Prostate gland (tissue), 2 donors: ENCODE measurements at regions not wholly inside any gene's neighbourhood (a gene's known extent, or its start where the extent isn't known, plus 50 kb on each side); places are given as distances from the start of the nearest gene placed in this dataset.

Source experiments
- DNase-seq: peaks from one replicate; pipeline ENCODE4 v3.0.0-alpha.2; 2019; ENCODE audit warnings: low spot score
- H3K27ac ChIP-seq, 2 donors: fragments of 200-600 bp; sonication (generic); 2 replicates each; pipeline ENCODE4 v1.5.1; 2017 to 2019
- H3K27me3 ChIP-seq: fragments of 200-600 bp; sonication (generic); replicated peaks from 2 replicates; pipeline ENCODE4 v1.5.1; 2019; ENCODE audit not compliant: insufficient read depth
- H3K36me3 ChIP-seq, 2 donors: fragments of 200-600 bp; sonication (generic); 1 replicate in 1 of 2; 2 replicates in 1 of 2; pipeline versions ENCODE4 v1.5.1 to v1.8.1; 2017 to 2019
- H3K4me1 ChIP-seq: fragments of 200-600 bp; sonication (generic); replicated peaks from 2 replicates; pipeline ENCODE4 v1.5.1; 2019
- H3K4me3 ChIP-seq, 2 donors: fragments of 200-600 bp; sonication (generic); 2 replicates each; pipeline ENCODE4 v1.5.1; 2017 to 2019
- H3K9me3 ChIP-seq: fragments of 200-600 bp; sonication (generic); 2 replicates; pipeline ENCODE4 v1.5.1; 2017
- CTCF ChIP-seq, 4 experiments: fragments of 200-600 bp in 2 of 4; fragments of 450-650 bp in 2 of 4; sonication (generic) in 2 of 4; IDR thresholded peaks; 1 replicate in 3 of 4; 2 replicates in 1 of 4; pipeline ENCODE4 v1.5.1; 2016 to 2019; ENCODE audit warnings: antibody characterized with exemption in 4 of 4, mild to moderate bottlenecking in 2 of 4, moderate library complexity in 2 of 4
- POLR2A ChIP-seq: fragments of 450-650 bp; IDR thresholded peaks from one replicate; pipeline ENCODE4 v1.6.1; 2016; ENCODE audit warnings: antibody characterized with exemption, mild to moderate bottlenecking
- POLR2AphosphoS5 ChIP-seq: sonication (generic); formaldehyde crosslinking; IDR thresholded peaks from one replicate; pipeline ENCODE4 v1.6.1; 2017; ENCODE audit warnings: antibody characterized with exemption
- WGBS: methylation state at CpG from one replicate; pipeline ENCODE4 v1.1.5; 2018; 5-methylcytosine and 5-hydroxymethylcytosine counted together
- intact Hi-C: fragments of 100-400 bp; cut with DNase I; formaldehyde crosslinking; loops from one replicate; pipeline ENCODE4 v1.14.2; 2022

GRCh38 chr5:155629597-155629996 is 616.0 kb downstream of the KIF4B start:
- 100% methylated on average over 1 of the region's 1 CpG for WGBS
- H3K9me3 ChIP-seq = no peaks in the 10 kb centered on the region
- TF ChIP-seq CTCF (IDR thresholded peaks at IDR 0.05) (no peak), POLR2A (no peak), POLR2AphosphoS5 (no peak)
- H3K4me3 ChIP-seq = no peak overlapping the region
- no peak overlapping the region for H3K27ac ChIP-seq
- DNase-seq = no peak
- H3K36me3 ChIP-seq = no peaks in the 10 kb centered on the region
- intact Hi-C loops = no loop called here
- H3K4me1 ChIP-seq = no peaks in the 10 kb centered on the region
- H3K27me3 ChIP-seq = no peaks in the 10 kb centered on the region

- intact Hi-C loops = no loop called here
- Histone ChIP-seq H3K4me3 (no peak overlapping the region), H3K27ac (no peak overlapping the region), H3K27me3 (no peaks in the 10 kb centered on the region), H3K9me3 (no peaks in the 10 kb centered on the region), H3K4me1 (no peaks in the 10 kb centered on the region), H3K36me3 (no peaks in the 10 kb centered on the region)
- whole genome bisulfite sequencing = 71% methylated on average over 3 of the region's 3 CpGs
- TF ChIP-seq POLR2AphosphoS5 (no peak), CTCF (IDR thresholded peaks at IDR 0.05) (no peak)
- DNase-seq = no peak
Observed at GRCh38 chr5:155631116-155631515, 617.6 kb downstream of the KIF4B start.

GRCh38 chr5:155633338-155633957 is 619.9 kb downstream of the KIF4B start:
- DNase-seq = no peak
- Histone ChIP-seq H3K9me3 (no peaks in the 10 kb centered on the region), H3K27me3 (no peaks in the 10 kb centered on the region), H3K27ac (no peak overlapping the region), H3K36me3 (no peaks in the 10 kb centered on the region), H3K4me3 (no peak overlapping the region), H3K4me1 (no peaks in the 10 kb centered on the region)
- WGBS = 92% methylated on average over 3 of the region's 3 CpGs
- TF ChIP-seq CTCF (IDR thresholded peaks at IDR 0.05) (no peak), POLR2A (no peak), POLR2AphosphoS5 (no peak)
- intact Hi-C loops = no loop called here

GRCh38 chr5:155649666-155650065 is 636.1 kb downstream of the KIF4B start:
- H3K36me3 ChIP-seq = no peaks in the 10 kb centered on the region
- TF ChIP-seq CTCF (IDR thresholded peaks at IDR 0.05) (no peak), POLR2AphosphoS5 (no peak), POLR2A (no peak)
- no peaks in the 10 kb centered on the region for H3K27me3 ChIP-seq
- WGBS = 54% methylated on average over 2 of the region's 2 CpGs
- no peak overlapping the region for H3K27ac ChIP-seq
- DNase-seq = no peak
- no peaks in the 10 kb centered on the region for H3K4me1 ChIP-seq
- H3K9me3 ChIP-seq = no peaks in the 10 kb centered on the region
- intact Hi-C loops = no loop called here
- H3K4me3 ChIP-seq = no peak overlapping the region

GRCh38 chr5:155655569-155655968 is 642.0 kb downstream of the KIF4B start:
- Histone ChIP-seq H3K4me1 (no peaks in the 10 kb centered on the region), H3K4me3 (no peak overlapping the region), H3K36me3 (no peaks in the 10 kb centered on the region), H3K27ac (no peak overlapping the region), H3K9me3 (no peaks in the 10 kb centered on the region), H3K27me3 (no peaks in the 10 kb centered on the region)
- 82% methylated on average over 2 of the region's 2 CpGs for WGBS
- intact Hi-C loops = no loop called here
- TF ChIP-seq CTCF (IDR thresholded peaks at IDR 0.05) (no peak), POLR2A (no peak), POLR2AphosphoS5 (no peak)
- DNase-seq = no peak
